ENCODE measurements at regions not wholly inside any gene's neighbourhood (a gene's known extent, or its start where the extent isn't known, plus 50 kb on each side); places are given as distances from the start of the nearest gene placed in this dataset.

DNA sequence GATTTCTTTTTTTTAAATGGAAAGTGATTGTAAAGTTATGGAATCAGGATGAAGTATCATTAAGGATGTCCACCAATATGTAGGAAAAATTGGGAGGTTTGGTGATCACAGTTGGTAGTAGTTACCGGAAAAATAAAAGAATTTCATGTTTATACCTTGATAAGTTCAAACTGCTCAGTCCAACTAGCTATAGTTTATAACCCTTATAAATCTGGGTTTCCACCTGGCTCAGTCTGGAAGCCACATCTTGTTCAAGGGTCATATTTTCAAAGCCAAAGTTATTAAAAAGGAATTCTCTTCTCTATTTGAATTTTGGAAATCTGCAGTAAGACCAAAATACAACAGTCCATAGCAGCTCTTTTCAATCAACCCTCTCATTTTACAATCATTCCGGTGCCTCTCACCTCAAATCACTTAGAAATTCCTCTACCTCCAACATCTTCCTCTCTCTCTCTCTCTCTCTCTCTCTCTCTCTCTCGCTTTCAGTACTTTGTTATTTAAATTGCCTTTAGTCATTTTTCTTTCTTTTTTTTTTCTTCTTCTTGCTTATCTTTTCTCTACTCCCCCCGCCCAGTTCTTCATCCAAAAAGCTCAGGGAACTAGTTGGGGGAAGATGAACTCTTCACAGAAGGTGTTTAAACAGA lies 186.2 kb upstream of the TBC1D5 start:
- TF ChIP-seq YY1 (IDR thresholded peaks at IDR 0.05; ENCODE audit: low read depth) (no peak), EP300 (IDR thresholded peaks at IDR 0.05; ENCODE audit: borderline replicate concordance) (no peak), ZBTB7A (IDR thresholded peaks at IDR 0.05; ENCODE audit: low read depth) (no peak), EGR1 (IDR thresholded peaks at IDR 0.05) (no peak), CEBPB (IDR thresholded peaks at IDR 0.05) (no peak), TAF1 (IDR thresholded peaks at IDR 0.05; ENCODE audit: low read depth) (no peak), TEAD4 (IDR thresholded peaks at IDR 0.05) (no peak), CREB1 (IDR thresholded peaks at IDR 0.05; ENCODE audit: low read depth) (no peak), FOXM1 (IDR thresholded peaks at IDR 0.05; ENCODE audit: borderline replicate concordance, low read depth) (no peak)
- TF ChIP-seq, protein P1, sequence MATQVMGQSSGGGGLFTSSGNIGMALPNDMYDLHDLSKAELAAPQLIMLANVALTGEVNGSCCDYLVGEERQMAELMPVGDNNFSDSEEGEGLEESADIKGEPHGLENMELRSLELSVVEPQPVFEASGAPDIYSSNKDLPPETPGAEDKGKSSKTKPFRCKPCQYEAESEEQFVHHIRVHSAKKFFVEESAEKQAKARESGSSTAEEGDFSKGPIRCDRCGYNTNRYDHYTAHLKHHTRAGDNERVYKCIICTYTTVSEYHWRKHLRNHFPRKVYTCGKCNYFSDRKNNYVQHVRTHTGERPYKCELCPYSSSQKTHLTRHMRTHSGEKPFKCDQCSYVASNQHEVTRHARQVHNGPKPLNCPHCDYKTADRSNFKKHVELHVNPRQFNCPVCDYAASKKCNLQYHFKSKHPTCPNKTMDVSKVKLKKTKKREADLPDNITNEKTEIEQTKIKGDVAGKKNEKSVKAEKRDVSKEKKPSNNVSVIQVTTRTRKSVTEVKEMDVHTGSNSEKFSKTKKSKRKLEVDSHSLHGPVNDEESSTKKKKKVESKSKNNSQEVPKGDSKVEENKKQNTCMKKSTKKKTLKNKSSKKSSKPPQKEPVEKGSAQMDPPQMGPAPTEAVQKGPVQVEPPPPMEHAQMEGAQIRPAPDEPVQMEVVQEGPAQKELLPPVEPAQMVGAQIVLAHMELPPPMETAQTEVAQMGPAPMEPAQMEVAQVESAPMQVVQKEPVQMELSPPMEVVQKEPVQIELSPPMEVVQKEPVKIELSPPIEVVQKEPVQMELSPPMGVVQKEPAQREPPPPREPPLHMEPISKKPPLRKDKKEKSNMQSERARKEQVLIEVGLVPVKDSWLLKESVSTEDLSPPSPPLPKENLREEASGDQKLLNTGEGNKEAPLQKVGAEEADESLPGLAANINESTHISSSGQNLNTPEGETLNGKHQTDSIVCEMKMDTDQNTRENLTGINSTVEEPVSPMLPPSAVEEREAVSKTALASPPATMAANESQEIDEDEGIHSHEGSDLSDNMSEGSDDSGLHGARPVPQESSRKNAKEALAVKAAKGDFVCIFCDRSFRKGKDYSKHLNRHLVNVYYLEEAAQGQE (IDR thresholded peaks at IDR 0.05; ENCODE audit: low read depth), result no peak
- TF ChIP-seq, protein P2, sequence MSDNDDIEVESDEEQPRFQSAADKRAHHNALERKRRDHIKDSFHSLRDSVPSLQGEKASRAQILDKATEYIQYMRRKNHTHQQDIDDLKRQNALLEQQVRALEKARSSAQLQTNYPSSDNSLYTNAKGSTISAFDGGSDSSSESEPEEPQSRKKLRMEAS (IDR thresholded peaks at IDR 0.05), result no peak
- TF ChIP-seq, protein P3, sequence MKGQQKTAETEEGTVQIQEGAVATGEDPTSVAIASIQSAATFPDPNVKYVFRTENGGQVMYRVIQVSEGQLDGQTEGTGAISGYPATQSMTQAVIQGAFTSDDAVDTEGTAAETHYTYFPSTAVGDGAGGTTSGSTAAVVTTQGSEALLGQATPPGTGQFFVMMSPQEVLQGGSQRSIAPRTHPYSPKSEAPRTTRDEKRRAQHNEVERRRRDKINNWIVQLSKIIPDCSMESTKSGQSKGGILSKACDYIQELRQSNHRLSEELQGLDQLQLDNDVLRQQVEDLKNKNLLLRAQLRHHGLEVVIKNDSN (IDR thresholded peaks at IDR 0.05), result no peak

All from Ishikawa (cell line).